HEK293T (cell line): ENCODE measurements at regions not wholly inside any gene's neighbourhood (a gene's known extent, or its start where the extent isn't known, plus 50 kb on each side); places are given as distances from the start of the nearest gene placed in this dataset.

Experiments used
- ARNT ChIP-seq: fragments of 450-650 bp; IDR thresholded peaks from 2 replicates; pipeline ENCODE4 v1.6.1; 2017; ENCODE audit warnings: mild to moderate bottlenecking
- BHLHE40 ChIP-seq: fragments of 450-650 bp; IDR thresholded peaks from 2 replicates; pipeline ENCODE4 v1.6.1; 2016; ENCODE audit warnings: mild to moderate bottlenecking, moderate library complexity, borderline replicate concordance
- ELF4 ChIP-seq: fragments of 450-650 bp; IDR thresholded peaks from 2 replicates; pipeline ENCODE4 v1.6.1; 2017; ENCODE audit warnings: antibody characterized with exemption
- FOXA1 ChIP-seq: fragments of 450-650 bp; IDR thresholded peaks from 2 replicates; pipeline ENCODE4 v1.6.1; 2016; ENCODE audit warnings: mild to moderate bottlenecking
- FOXK2 ChIP-seq: fragments of 450-650 bp; IDR thresholded peaks from 2 replicates; pipeline ENCODE4 v1.6.1; 2016; ENCODE audit warnings: mild to moderate bottlenecking
- FOXM1 ChIP-seq: fragments of 450-650 bp; IDR thresholded peaks from 2 replicates; pipeline ENCODE4 v1.6.1; 2017; ENCODE audit warnings: mild to moderate bottlenecking, borderline replicate concordance
- HDGF ChIP-seq: fragments of 450-650 bp; IDR thresholded peaks from 2 replicates; pipeline ENCODE4 v1.6.1; 2017; ENCODE audit warnings: antibody characterized with exemption, borderline replicate concordance
- L3MBTL2 ChIP-seq: fragments of 450-650 bp; conservative IDR thresholded peaks from 2 replicates; pipeline ENCODE4 v1.6.1; 2016; ENCODE audit warnings: mild to moderate bottlenecking
- NFRKB ChIP-seq: fragments of 450-650 bp; IDR thresholded peaks from 2 replicates; pipeline ENCODE4 v1.6.1; 2016; ENCODE audit warnings: mild to moderate bottlenecking, moderate library complexity
- SUZ12 ChIP-seq: fragments of 450-650 bp; IDR thresholded peaks from 2 replicates; pipeline ENCODE4 v1.6.1; 2016; ENCODE audit warnings: mild to moderate bottlenecking
- ZNF384 ChIP-seq: fragments of 450-650 bp; IDR thresholded peaks from 2 replicates; pipeline ENCODE4 v1.6.1; 2016
- TF ChIP-seq, protein P1 (sequence below): fragments of 450-650 bp; IDR thresholded peaks from 2 replicates; pipeline ENCODE4 v1.6.1; 2016

DNA sequence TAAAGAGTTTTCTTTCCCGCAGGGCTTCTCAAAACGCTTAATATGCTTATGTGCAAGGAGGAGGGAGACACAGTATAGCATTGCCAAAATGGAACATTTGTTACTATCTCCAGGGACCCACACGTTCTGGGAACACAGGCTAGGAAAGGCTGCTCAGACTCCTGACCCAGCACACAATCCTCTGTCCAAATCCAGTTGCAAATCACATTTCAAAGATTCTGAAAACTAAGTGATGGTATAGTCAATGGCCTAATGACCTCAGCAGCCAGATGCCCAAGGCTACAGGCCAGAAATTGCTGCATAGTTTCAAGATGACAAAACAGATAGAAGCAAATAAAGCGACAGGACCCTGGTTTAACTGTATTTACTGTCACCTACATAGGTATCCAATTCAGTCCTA lies 97.0 kb upstream of the GRIP1 start:
- no peak for TF ChIP-seq ELF4
- TF ChIP-seq FOXA1 = no peak
- TF ChIP-seq, protein P1, sequence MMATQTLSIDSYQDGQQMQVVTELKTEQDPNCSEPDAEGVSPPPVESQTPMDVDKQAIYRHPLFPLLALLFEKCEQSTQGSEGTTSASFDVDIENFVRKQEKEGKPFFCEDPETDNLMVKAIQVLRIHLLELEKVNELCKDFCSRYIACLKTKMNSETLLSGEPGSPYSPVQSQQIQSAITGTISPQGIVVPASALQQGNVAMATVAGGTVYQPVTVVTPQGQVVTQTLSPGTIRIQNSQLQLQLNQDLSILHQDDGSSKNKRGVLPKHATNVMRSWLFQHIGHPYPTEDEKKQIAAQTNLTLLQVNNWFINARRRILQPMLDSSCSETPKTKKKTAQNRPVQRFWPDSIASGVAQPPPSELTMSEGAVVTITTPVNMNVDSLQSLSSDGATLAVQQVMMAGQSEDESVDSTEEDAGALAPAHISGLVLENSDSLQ = no peak
- TF ChIP-seq BHLHE40 = no peak
- TF ChIP-seq FOXM1 = no peak
- TF ChIP-seq ARNT = no peak
- TF ChIP-seq SUZ12 = no peak
- no peak for TF ChIP-seq HDGF
- TF ChIP-seq FOXK2 = no peak
- TF ChIP-seq NFRKB = no peak
- no peak for TF ChIP-seq ZNF384
- no peak for TF ChIP-seq L3MBTL2
